A673 (cell line): ENCODE measurements at regions not wholly inside any gene's neighbourhood (a gene's known extent, or its start where the extent isn't known, plus 50 kb on each side); places are given as distances from the start of the nearest gene placed in this dataset.

ENCODE experiments used
- EZH2 ChIP-seq: fragments of 200-600 bp; sonication (generic); IDR thresholded peaks from 2 replicates; pipeline ENCODE4 v1.6.1; 2017; ENCODE audit warnings: borderline replicate concordance, low read depth, mild to moderate bottlenecking, mixed read lengths, antibody characterized with exemption, low read length; ENCODE audit not compliant: poor library complexity, severe bottlenecking
- TF ChIP-seq, protein P1 (sequence below): fragments of 300-800, 200-600 bp; sonication (generic); conservative IDR thresholded peaks from 2 replicates; pipeline ENCODE4 v1.5.1; 2017; ENCODE audit warnings: low read depth, mild to moderate bottlenecking, antibody characterized with exemption, low read length, moderate library complexity, mixed read lengths

DNA sequence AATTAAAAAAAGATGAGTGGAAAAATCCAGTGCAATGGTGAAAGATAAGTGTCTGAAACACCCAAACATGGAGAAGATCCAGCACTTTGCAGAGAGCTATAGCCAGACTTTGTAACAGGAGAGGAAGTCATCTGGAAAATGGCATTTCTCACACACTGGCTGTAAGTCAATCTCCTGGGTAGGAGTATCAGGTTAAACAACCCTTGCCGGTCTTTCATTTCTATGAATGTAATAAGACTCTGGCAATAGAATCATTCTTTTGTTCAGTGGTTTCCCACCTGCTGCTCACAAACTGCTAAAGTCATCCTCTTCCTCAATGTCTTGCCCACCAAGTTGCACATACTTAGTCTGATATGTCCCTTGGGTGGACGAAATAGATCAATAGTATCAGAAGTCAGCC, 94.0 kb upstream of the ATP8A1 start:
- TF ChIP-seq, protein P1, sequence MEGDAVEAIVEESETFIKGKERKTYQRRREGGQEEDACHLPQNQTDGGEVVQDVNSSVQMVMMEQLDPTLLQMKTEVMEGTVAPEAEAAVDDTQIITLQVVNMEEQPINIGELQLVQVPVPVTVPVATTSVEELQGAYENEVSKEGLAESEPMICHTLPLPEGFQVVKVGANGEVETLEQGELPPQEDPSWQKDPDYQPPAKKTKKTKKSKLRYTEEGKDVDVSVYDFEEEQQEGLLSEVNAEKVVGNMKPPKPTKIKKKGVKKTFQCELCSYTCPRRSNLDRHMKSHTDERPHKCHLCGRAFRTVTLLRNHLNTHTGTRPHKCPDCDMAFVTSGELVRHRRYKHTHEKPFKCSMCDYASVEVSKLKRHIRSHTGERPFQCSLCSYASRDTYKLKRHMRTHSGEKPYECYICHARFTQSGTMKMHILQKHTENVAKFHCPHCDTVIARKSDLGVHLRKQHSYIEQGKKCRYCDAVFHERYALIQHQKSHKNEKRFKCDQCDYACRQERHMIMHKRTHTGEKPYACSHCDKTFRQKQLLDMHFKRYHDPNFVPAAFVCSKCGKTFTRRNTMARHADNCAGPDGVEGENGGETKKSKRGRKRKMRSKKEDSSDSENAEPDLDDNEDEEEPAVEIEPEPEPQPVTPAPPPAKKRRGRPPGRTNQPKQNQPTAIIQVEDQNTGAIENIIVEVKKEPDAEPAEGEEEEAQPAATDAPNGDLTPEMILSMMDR = no peak
- TF ChIP-seq EZH2 = no peak
